ENCODE measurements at regions not wholly inside any gene's neighbourhood (a gene's known extent, or its start where the extent isn't known, plus 50 kb on each side); places are given as distances from the start of the nearest gene placed in this dataset.

- intact Hi-C loops (cut with DNase I; ENCODE audit: low total_unique reads), result no loop called here
- no peaks in the 10 kb centered on the region for H3K36me3 ChIP-seq
- DNase-seq, result no peak
- no peaks in the 10 kb centered on the region for H3K27me3 ChIP-seq
- no peak for ATAC-seq
- H3K4me3 ChIP-seq, result no peak overlapping the region
- no peak overlapping the region for H3K27ac ChIP-seq
- H3K9me3 ChIP-seq, result no peaks in the 10 kb centered on the region
- TF ChIP-seq CTCF (IDR thresholded peaks at IDR 0.05 in 4 of 5, conservative IDR thresholded peaks at IDR 0.05 in 1 of 5) (no peak), POLR2A (IDR thresholded peaks at IDR 0.05) (no peak)
- in situ Hi-C loops (cut with MboI; ENCODE audit: low sequenced_read_pairs in 4 of 4), result no loop called here
- no peaks in the 10 kb centered on the region for H3K4me1 ChIP-seq
Measured at GRCh38 chr3:174620855-174621472, 238.2 kb upstream of the NAALADL2 start.

- Histone ChIP-seq H3K4me1 (no peaks in the 10 kb centered on the region), H3K27me3 (no peaks in the 10 kb centered on the region), H3K27ac (no peak overlapping the region), H3K36me3 (no peaks in the 10 kb centered on the region), H3K9me3 (no peaks in the 10 kb centered on the region), H3K4me3 (no peak overlapping the region)
- no peak for ATAC-seq
- TF ChIP-seq POLR2A (IDR thresholded peaks at IDR 0.05) (no peak), CTCF (IDR thresholded peaks at IDR 0.05 in 4 of 5, conservative IDR thresholded peaks at IDR 0.05 in 1 of 5) (no peak)
- in situ Hi-C loops (cut with MboI; ENCODE audit: low sequenced_read_pairs in 4 of 4), result no loop called here
- intact Hi-C loops (cut with DNase I; ENCODE audit: low total_unique reads), result no loop called here
- DNase-seq, result no peak
Measured at GRCh38 chr3:174633342-174633741, 225.8 kb upstream of the NAALADL2 start.

GRCh38 chr3:174636451-174636850, 222.7 kb upstream of the NAALADL2 start:
- ATAC-seq (no peak), DNase-seq (no peak)
- H3K9me3 ChIP-seq, result no peaks in the 10 kb centered on the region
- TF ChIP-seq CTCF (IDR thresholded peaks at IDR 0.05 in 4 of 5, conservative IDR thresholded peaks at IDR 0.05 in 1 of 5) (no peak), POLR2A (IDR thresholded peaks at IDR 0.05) (no peak)
- H3K27me3 ChIP-seq, result no peaks in the 10 kb centered on the region
- no peaks in the 10 kb centered on the region for H3K36me3 ChIP-seq
- H3K27ac ChIP-seq, result no peak overlapping the region
- H3K4me1 ChIP-seq, result no peaks in the 10 kb centered on the region
- H3K4me3 ChIP-seq, result no peak overlapping the region
- intact Hi-C loops (cut with DNase I; ENCODE audit: low total_unique reads) (no loop called here), in situ Hi-C loops (cut with MboI; ENCODE audit: low sequenced_read_pairs in 4 of 4) (no loop called here)

GRCh38 chr3:174639406-174639805, 219.7 kb upstream of the NAALADL2 start:
- intact Hi-C loops (cut with DNase I; ENCODE audit: low total_unique reads), result no loop called here
- in situ Hi-C loops (cut with MboI; ENCODE audit: low sequenced_read_pairs in 4 of 4), result no loop called here
- TF ChIP-seq CTCF (IDR thresholded peaks at IDR 0.05 in 4 of 5, conservative IDR thresholded peaks at IDR 0.05 in 1 of 5) (no peak), POLR2A (IDR thresholded peaks at IDR 0.05) (no peak)

GRCh38 chr3:174639970-174640369, 219.2 kb upstream of the NAALADL2 start:
- Histone ChIP-seq H3K4me3 (no peak overlapping the region), H3K27ac (no peak overlapping the region), H3K4me1 (no peaks in the 10 kb centered on the region), H3K36me3 (no peaks in the 10 kb centered on the region), H3K9me3 (no peaks in the 10 kb centered on the region), H3K27me3 (no peaks in the 10 kb centered on the region)
- in situ Hi-C loops (cut with MboI; ENCODE audit: low sequenced_read_pairs in 4 of 4), result no loop called here
- intact Hi-C loops (cut with DNase I; ENCODE audit: low total_unique reads), result no loop called here
- DNase-seq (no peak), ATAC-seq (no peak)
- TF ChIP-seq CTCF (IDR thresholded peaks at IDR 0.05 in 4 of 5, conservative IDR thresholded peaks at IDR 0.05 in 1 of 5), result no peak
- TF ChIP-seq POLR2A (IDR thresholded peaks at IDR 0.05), result no peak

More at GRCh38 chr3:174639406-174639805, 219.7 kb upstream of the NAALADL2 start:
- no peak for DNase-seq
- H3K27ac ChIP-seq, result no peak overlapping the region
- no peaks in the 10 kb centered on the region for H3K9me3 ChIP-seq
- no peaks in the 10 kb centered on the region for H3K4me1 ChIP-seq
- no peaks in the 10 kb centered on the region for H3K36me3 ChIP-seq
- no peak overlapping the region for H3K4me3 ChIP-seq
- no peaks in the 10 kb centered on the region for H3K27me3 ChIP-seq
- no peak for ATAC-seq

Measured in gastrocnemius medialis (tissue), 4 donors.